Lung (tissue), 11 donors: ENCODE measurements at regions not wholly inside any gene's neighbourhood (a gene's known extent, or its start where the extent isn't known, plus 50 kb on each side); places are given as distances from the start of the nearest gene placed in this dataset.

Experiments
- ATAC-seq: fragments of 200-7000 bp; cut with Tn5 transposase; one replicate; pipeline ENCODE4 v1.9.1; 2020; ENCODE audit warnings: moderate number of reproducible peaks; ENCODE audit not compliant: insufficient read depth, low FRiP score
- DNase-seq, 3 donors: peaks; one replicate each; pipeline ENCODE4 v3.0.0-alpha.2; 2013 to 2017
- H3K27ac ChIP-seq, 2 donors: one replicate each; pipeline ENCODE4 v1.5.1; 2013; ENCODE audit warnings: mild to moderate bottlenecking in 2 of 2, moderate library complexity in 2 of 2, control low read depth in 1 of 2, inconsistent platforms in 1 of 2, low read depth in 1 of 2, low read length in 1 of 2
- H3K27me3 ChIP-seq, 3 donors: one replicate each; pipeline ENCODE4 v1.5.1; 2013; ENCODE audit warnings: low read length in 2 of 3; ENCODE audit not compliant: control insufficient read depth in 3 of 3, insufficient read depth in 3 of 3
- H3K36me3 ChIP-seq, 4 donors: one replicate each; pipeline ENCODE4 v1.5.1; 2013; ENCODE audit warnings: low read length in 4 of 4, mild to moderate bottlenecking in 1 of 4, moderate library complexity in 1 of 4; ENCODE audit not compliant: control insufficient read depth in 4 of 4, insufficient read depth in 4 of 4
- H3K4me1 ChIP-seq, 5 donors: one replicate each; pipeline ENCODE4 v1.5.1; 2013; ENCODE audit warnings: low read length in 5 of 5, mild to moderate bottlenecking in 2 of 5, moderate library complexity in 1 of 5; ENCODE audit not compliant: control insufficient read depth in 5 of 5, insufficient read depth in 5 of 5
- H3K4me3 ChIP-seq: one replicate; pipeline ENCODE4 v1.5.1; 2013; ENCODE audit warnings: mild to moderate bottlenecking, control low read depth, moderate library complexity
- H3K9ac ChIP-seq, 2 donors: one replicate each; pipeline ENCODE4 v1.5.1; 2013; ENCODE audit warnings: low read length in 2 of 2, control low read depth in 1 of 2; ENCODE audit not compliant: insufficient read depth in 1 of 2
- H3K9me3 ChIP-seq, 4 donors: one replicate each; pipeline ENCODE4 v1.5.1; 2013; ENCODE audit warnings: low read length in 3 of 4, mild to moderate bottlenecking in 1 of 4, moderate library complexity in 1 of 4; ENCODE audit not compliant: control insufficient read depth in 4 of 4, insufficient read depth in 3 of 4
- CTCF ChIP-seq: IDR thresholded peaks from 2 replicates; pipeline ENCODE4 v1.5.1; 2012; ENCODE audit warnings: mild to moderate bottlenecking; ENCODE audit errors: control extremely low read depth, extremely low read depth
- WGBS, 2 donors: extraction: QIAGEN DNeasy Blood & Tissue Kit; methylation state at CpG; one replicate each; pipeline ENCODE4 v1.1.7; 2013; 5-methylcytosine and 5-hydroxymethylcytosine counted together
- donor health status: control.
- donor health status: control.
- donor health status: Bipolar disorder and iron deficiency.
- donor health status: healthy.
- donor health status: DM: yes; HTN: yes; CAD: no.

GRCh38 chr10:60575105-60575504 lies 185.4 kb upstream of the ANK3 start:
- no peak overlapping the region for H3K9ac ChIP-seq
- no peak for TF ChIP-seq CTCF
- no peak for ATAC-seq
- H3K9me3 ChIP-seq, result no peaks in the 10 kb centered on the region
- H3K4me1 ChIP-seq, result peaks cover 0 to 7% (median 0%) of the 10 kb centered on the region in 5 donors
- no peak overlapping the region for H3K27ac ChIP-seq
- no peak overlapping the region for H3K4me3 ChIP-seq
- no peaks in the 10 kb centered on the region for H3K36me3 ChIP-seq
- DNase-seq, result no peak
- no peaks in the 10 kb centered on the region for H3K27me3 ChIP-seq
- 86 to 91% methylated on average over 6 of the region's 6 CpGs for WGBS, 2 donors

- no peak for ATAC-seq
- WGBS, 2 donors, result 96 to 97% methylated on average over 4 of the region's 4 CpGs
Measured at GRCh38 chr10:60574388-60574787, 184.7 kb upstream of the ANK3 start.

GRCh38 chr10:60573336-60573735 lies 183.7 kb upstream of the ANK3 start:
- Histone ChIP-seq H3K9ac (no peak overlapping the region), H3K27me3 (no peaks in the 10 kb centered on the region), H3K36me3 (no peaks in the 10 kb centered on the region), H3K27ac (no peak overlapping the region), H3K4me1 (peaks cover 0 to 7% (median 0%) of the 10 kb centered on the region in 5 donors), H3K4me3 (no peak overlapping the region), H3K9me3 (no peaks in the 10 kb centered on the region)
- peak in 1 of 3 donors; percentile 2 for DNase-seq
- no peak for ATAC-seq
- no peak for TF ChIP-seq CTCF
- WGBS, 2 donors, result 69 to 86% methylated on average over 1 of the region's 1 CpG

More at GRCh38 chr10:60574388-60574787, 184.7 kb upstream of the ANK3 start:
- Histone ChIP-seq H3K4me3 (no peak overlapping the region), H3K9ac (no peak overlapping the region), H3K36me3 (no peaks in the 10 kb centered on the region), H3K27ac (no peak overlapping the region), H3K27me3 (no peaks in the 10 kb centered on the region), H3K9me3 (no peaks in the 10 kb centered on the region), H3K4me1 (peaks cover 0 to 7% (median 0%) of the 10 kb centered on the region in 5 donors)
- DNase-seq, result no peak
- no peak for TF ChIP-seq CTCF

- Histone ChIP-seq H3K9ac (peak overlapping the region; percentile 30 to 84), H3K4me3 (no peak overlapping the region), H3K4me1 (peaks cover 0 to 7% (median 0%) of the 10 kb centered on the region in 5 donors), H3K9me3 (no peaks in the 10 kb centered on the region), H3K27ac (peak overlapping the region in 1 of 2 donors; percentile 77), H3K27me3 (no peaks in the 10 kb centered on the region), H3K36me3 (no peaks in the 10 kb centered on the region)
- DNase-seq (peak; percentile 47 to 80 (median 74)), ATAC-seq (no peak)
- TF ChIP-seq CTCF, result no peak
- WGBS, 2 donors, result 5 to 17% methylated on average over 12 of the region's 12 CpGs
Measured at GRCh38 chr10:60572511-60573194, 183.0 kb upstream of the ANK3 start.
